Peyer's patch (tissue), 4 donors: ENCODE measurements at regions not wholly inside any gene's neighbourhood (a gene's known extent, or its start where the extent isn't known, plus 50 kb on each side); places are given as distances from the start of the nearest gene placed in this dataset.

Experiments used
- DNase-seq, 3 donors: peaks; one replicate each; pipeline ENCODE4 v3.0.0-alpha.2; 2017 to 2019
- H3K27ac ChIP-seq, 4 donors: fragments of 200-600 bp; sonication (generic); one replicate each; pipeline ENCODE4 v1.5.1; 2016 to 2019
- H3K27me3 ChIP-seq, 2 donors: fragments of 200-600 bp; sonication (generic); one replicate each; pipeline ENCODE4 v1.5.1; 2019
- H3K36me3 ChIP-seq, 3 donors: fragments of 200-600 bp; sonication (generic); one replicate each; pipeline ENCODE4 v1.5.1; 2016 to 2019
- H3K4me1 ChIP-seq, 4 donors: fragments of 200-600 bp; sonication (generic); one replicate each; pipeline ENCODE4 v1.5.1; 2016 to 2019
- H3K4me3 ChIP-seq, 4 donors: fragments of 200-600 bp; sonication (generic); 1 replicate in 3 of 4; 2 replicates in 1 of 4; pipeline ENCODE4 v1.5.1; 2016 to 2019; ENCODE audit warnings: mild to moderate bottlenecking in 1 of 4
- H3K9me3 ChIP-seq, 4 donors: fragments of 200-600 bp; sonication (generic); one replicate each; pipeline ENCODE4 v1.5.1; 2016 to 2019; ENCODE audit warnings: mild to moderate bottlenecking in 1 of 4
- CTCF ChIP-seq, 6 experiments: fragments of 450-650 bp in 4 of 6; fragments of 200-600 bp in 2 of 6; sonication (generic) in 1 of 6; IDR thresholded peaks; one replicate each; pipeline ENCODE4 v1.5.1; 2017 to 2019; ENCODE audit warnings: antibody characterized with exemption in 6 of 6, mild to moderate bottlenecking in 3 of 6, moderate library complexity in 1 of 6
- POLR2A ChIP-seq, 2 donors: fragments of 450-650 bp; IDR thresholded peaks; one replicate each; pipeline ENCODE4 v1.5.1; 2017; ENCODE audit warnings: antibody characterized with exemption in 2 of 2, mild to moderate bottlenecking in 2 of 2, moderate library complexity in 2 of 2

DNA sequence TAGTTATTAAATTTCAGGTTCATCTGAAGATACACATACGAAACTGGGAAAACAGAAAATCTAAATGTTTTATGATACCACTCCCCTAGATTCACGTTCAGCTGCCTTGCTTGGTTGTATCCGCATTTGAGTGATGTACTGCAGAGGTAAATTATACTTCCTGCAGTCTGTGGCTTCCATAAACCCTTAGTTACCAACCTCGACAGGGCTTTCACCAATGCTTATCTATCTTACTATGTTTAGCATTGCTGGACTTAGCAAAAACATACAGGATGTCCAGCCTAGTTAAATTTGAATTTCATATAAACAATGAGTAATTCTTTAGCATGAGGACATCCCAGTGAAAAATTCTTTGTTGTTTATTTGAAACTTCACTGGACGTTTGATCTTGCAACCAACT, 108.8 kb downstream of the TMA16 start:
- H3K27me3 ChIP-seq, result no peaks in the 10 kb centered on the region
- no peak overlapping the region for H3K4me3 ChIP-seq
- no peaks in the 10 kb centered on the region for H3K9me3 ChIP-seq
- no peak for DNase-seq
- H3K27ac ChIP-seq, result peak overlapping the region in 1 of 4 donors; percentile 64
- no peaks in the 10 kb centered on the region for H3K4me1 ChIP-seq
- H3K36me3 ChIP-seq, result no peaks in the 10 kb centered on the region
- TF ChIP-seq POLR2A (IDR thresholded peaks at IDR 0.05), result no peak
- no peak for TF ChIP-seq CTCF (IDR thresholded peaks at IDR 0.05)

DNA sequence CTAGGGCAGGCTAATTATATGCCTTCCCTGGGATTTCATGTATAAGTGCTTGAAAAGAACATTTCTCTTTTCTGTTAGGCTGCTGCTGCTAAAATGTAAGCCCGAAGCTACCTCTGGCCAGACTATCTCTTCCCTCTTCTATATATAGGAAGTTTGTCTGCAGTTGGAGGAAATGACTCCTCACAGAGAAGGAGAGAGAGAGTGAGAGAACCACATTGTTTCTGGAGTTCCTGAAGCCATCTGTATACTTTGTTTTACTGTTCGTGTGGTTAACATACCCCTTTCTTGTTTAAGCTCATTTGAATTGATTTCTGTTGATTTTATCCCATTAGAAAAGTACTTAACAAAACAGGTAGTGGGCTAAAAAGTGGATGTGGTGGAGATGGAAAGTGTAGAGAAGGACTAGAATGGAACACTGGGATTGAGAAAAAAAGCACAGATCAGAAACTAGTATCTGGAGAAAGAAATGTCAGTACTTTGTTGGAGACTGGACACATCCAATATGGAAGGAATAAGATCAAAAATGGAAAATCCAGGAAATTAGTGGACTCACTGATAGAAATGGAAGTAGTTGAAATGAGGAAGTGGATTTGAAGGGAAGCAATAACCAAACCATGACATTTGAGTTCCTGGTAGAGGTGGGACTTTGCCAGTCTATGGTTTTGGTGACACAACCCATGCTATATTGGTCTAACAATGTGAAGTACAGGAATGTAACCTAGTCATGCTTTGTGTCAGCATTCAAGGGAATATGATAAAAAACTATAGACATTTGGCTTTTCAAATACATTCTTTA, 112.6 kb downstream of the TMA16 start:
- H3K4me3 ChIP-seq, result peak overlapping the region in 1 of 4 donors; percentile 45
- DNase-seq, result no peak
- no peaks in the 10 kb centered on the region for H3K36me3 ChIP-seq
- H3K9me3 ChIP-seq, result no peaks in the 10 kb centered on the region
- H3K4me1 ChIP-seq, result no peaks in the 10 kb centered on the region
- no peaks in the 10 kb centered on the region for H3K27me3 ChIP-seq
- TF ChIP-seq CTCF (IDR thresholded peaks at IDR 0.05), result no peak
- TF ChIP-seq POLR2A (IDR thresholded peaks at IDR 0.05), result no peak
- H3K27ac ChIP-seq, result peak overlapping the region in 2 of 4 donors; percentile 11 to 79

- Histone ChIP-seq H3K4me3 (peak overlapping the region in 2 of 4 donors; percentile 37 to 45), H3K27me3 (no peaks in the 10 kb centered on the region), H3K4me1 (no peaks in the 10 kb centered on the region), H3K9me3 (no peaks in the 10 kb centered on the region), H3K27ac (peak overlapping the region in 1 of 4 donors; percentile 79), H3K36me3 (no peaks in the 10 kb centered on the region)
- no peak for TF ChIP-seq POLR2A (IDR thresholded peaks at IDR 0.05)
- TF ChIP-seq CTCF (IDR thresholded peaks at IDR 0.05), result no peak
- DNase-seq, result no peak
These were observed 114.5 kb downstream of the TMA16 start for GRCh38 chr4:163609019-163609418.

DNA sequence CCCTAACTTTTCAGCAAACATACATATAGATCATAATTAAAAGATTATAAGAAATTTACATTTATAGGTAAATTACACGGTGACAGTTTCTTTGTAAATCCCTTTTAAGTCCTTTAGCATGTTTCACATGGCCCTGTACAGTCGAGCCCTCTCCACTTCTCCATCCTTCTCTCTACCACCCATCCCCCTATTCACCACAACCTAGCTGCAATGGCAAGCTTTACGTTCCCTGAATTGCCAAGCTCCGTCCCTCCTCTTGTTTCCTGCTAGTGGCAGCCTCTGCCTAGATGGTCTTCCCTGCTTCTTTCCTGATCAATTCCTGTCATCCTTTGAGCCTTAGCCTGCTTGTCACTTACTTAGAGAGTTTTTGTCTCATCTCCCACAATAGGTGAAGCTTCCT, 116.2 kb downstream of the TMA16 start:
- TF ChIP-seq POLR2A (IDR thresholded peaks at IDR 0.05) (no peak), CTCF (IDR thresholded peaks at IDR 0.05) (no peak)
- peak in 2 of 3 donors; percentile 31 to 51 for DNase-seq
- Histone ChIP-seq H3K4me3 (peak overlapping the region in 3 of 4 donors; percentile 18 to 45 (median 37)), H3K27me3 (no peaks in the 10 kb centered on the region), H3K36me3 (no peaks in the 10 kb centered on the region), H3K27ac (peak overlapping the region in 2 of 4 donors; percentile 79 to 80), H3K4me1 (no peaks in the 10 kb centered on the region), H3K9me3 (no peaks in the 10 kb centered on the region)

DNA sequence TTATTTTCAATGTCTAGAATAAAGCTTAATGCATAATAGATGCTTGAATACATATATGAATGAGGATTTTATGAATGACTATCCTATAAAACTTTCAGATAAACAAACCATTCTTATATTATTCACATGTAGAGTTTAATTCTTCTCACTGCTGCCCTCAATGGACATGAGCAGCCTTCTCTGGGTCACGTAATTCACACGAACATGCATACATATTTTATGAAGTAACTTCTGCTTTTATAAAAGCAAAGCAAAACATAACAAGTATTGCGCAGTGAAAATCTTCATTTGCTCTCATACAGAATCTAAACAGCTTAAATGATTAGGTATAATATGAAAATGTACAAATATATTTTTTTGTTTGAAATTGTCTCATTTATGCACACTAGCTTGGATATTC, 116.7 kb downstream of the TMA16 start:
- no peaks in the 10 kb centered on the region for H3K27me3 ChIP-seq
- DNase-seq, result no peak
- peak overlapping the region in 3 of 4 donors; percentile 36 to 80 (median 79) for H3K27ac ChIP-seq
- H3K9me3 ChIP-seq, result no peaks in the 10 kb centered on the region
- no peaks in the 10 kb centered on the region for H3K4me1 ChIP-seq
- TF ChIP-seq POLR2A (IDR thresholded peaks at IDR 0.05), result no peak
- no peak for TF ChIP-seq CTCF (IDR thresholded peaks at IDR 0.05)
- peak overlapping the region in 3 of 4 donors; percentile 25 to 45 (median 37) for H3K4me3 ChIP-seq
- H3K36me3 ChIP-seq, result no peaks in the 10 kb centered on the region
